ENCODE measurements at regions not wholly inside any gene's neighbourhood (a gene's known extent, or its start where the extent isn't known, plus 50 kb on each side); places are given as distances from the start of the nearest gene placed in this dataset.

- Histone ChIP-seq H3K9me3 (ENCODE audit: control insufficient read depth, insufficient read depth, low read depth, low read length) (no peaks in the 10 kb centered on the region), H3K36me3 (ENCODE audit: control insufficient read depth in 2 of 2, insufficient read depth in 1 of 2, low read length in 2 of 2) (no peaks in the 10 kb centered on the region), H3K4me3 (ENCODE audit: low read depth, low read length) (no peak overlapping the region), H3K4me1 (ENCODE audit: control insufficient read depth, insufficient read depth, low read length) (no peaks in the 10 kb centered on the region), H3K27ac (ENCODE audit: extremely low read depth, low read depth, low read length) (no peak overlapping the region)
- ChIA-PET POLR2A (no interaction called here), CTCF (interaction anchor here (0.7 to 0.8 kb wide), 2 partner anchors 21 to 414 kb away, joined by 3 to 4 read pairs; no protein-coding TSS in a partner anchor)
- TF ChIP-seq ZNF16 (tag by site-specific recombination; IDR thresholded peaks at IDR 0.05; ENCODE audit: low read depth), result no peak
- TF ChIP-seq ZNF530 (tag by site-specific recombination; IDR thresholded peaks at IDR 0.05; ENCODE audit: low read depth), result no peak
- no peak for TF ChIP-seq WT1 (tag by site-specific recombination; IDR thresholded peaks at IDR 0.05)
- TF ChIP-seq ZNF19 (tag by site-specific recombination; IDR thresholded peaks at IDR 0.05; ENCODE audit: low read depth), result no peak
- no peak for TF ChIP-seq ZNF10 (tag by site-specific recombination; IDR thresholded peaks at IDR 0.05)
- no peak for TF ChIP-seq ZNF391 (tag by site-specific recombination; IDR thresholded peaks at IDR 0.05; ENCODE audit: borderline replicate concordance, low read depth)
- no peak for TF ChIP-seq ZSCAN23 (tag by site-specific recombination; IDR thresholded peaks at IDR 0.05)
- TF ChIP-seq ZNF426 (tag by site-specific recombination; IDR thresholded peaks at IDR 0.05), result no peak
- no peak for TF ChIP-seq ZNF350 (tag by site-specific recombination; IDR thresholded peaks at IDR 0.05)
- TF ChIP-seq ZIC2 (tag by site-specific recombination; IDR thresholded peaks at IDR 0.05), result no peak
- TF ChIP-seq ZBTB8A (tag by site-specific recombination; IDR thresholded peaks at IDR 0.05), result no peak
These were observed 141.8 kb upstream of the KCNE2 start for GRCh38 chr21:34222031-34222335.

GRCh38 chr21:34223376-34223775 lies 140.4 kb upstream of the KCNE2 start:
- TF ChIP-seq PRDM10 (tag by site-specific recombination; IDR thresholded peaks at IDR 0.05) (no peak), OVOL3 (tag by site-specific recombination; IDR thresholded peaks at IDR 0.05) (no peak), ZNF354C (tag by site-specific recombination; IDR thresholded peaks at IDR 0.05; ENCODE audit: borderline replicate concordance, low read depth) (no peak), GLIS1 (tag by site-specific recombination; IDR thresholded peaks at IDR 0.05) (no peak), ZNF341 (tag by site-specific recombination; IDR thresholded peaks at IDR 0.05; ENCODE audit: low read depth) (no peak), ZNF23 (tag by site-specific recombination; IDR thresholded peaks at IDR 0.05; ENCODE audit: borderline replicate concordance) (no peak), ZNF112 (tag by site-specific recombination; IDR thresholded peaks at IDR 0.05) (no peak)
- POLR2A ChIA-PET, result no interaction called here

GRCh38 chr21:34227386-34227852 lies 136.4 kb upstream of the KCNE2 start:
- TF ChIP-seq ZNF473 (tag by site-specific recombination; IDR thresholded peaks at IDR 0.05) (no peak), ZNF274 (IDR thresholded peaks at IDR 0.05; ENCODE audit: low read length) (no peak), ZNF274 (tag by site-specific recombination; IDR thresholded peaks at IDR 0.05; ENCODE audit: borderline replicate concordance) (no peak), ZNF280D (tag by site-specific recombination; IDR thresholded peaks at IDR 0.05) (no peak)

More at GRCh38 chr21:34223376-34223775, 140.4 kb upstream of the KCNE2 start:
- no peaks in the 10 kb centered on the region for H3K36me3 ChIP-seq (ENCODE audit: control insufficient read depth in 2 of 2, insufficient read depth in 1 of 2, low read length in 2 of 2)
- no peaks in the 10 kb centered on the region for H3K4me1 ChIP-seq (ENCODE audit: control insufficient read depth, insufficient read depth, low read length)
- CTCF ChIA-PET, result interaction anchor here (0.6 to 1.1 kb wide), 2 partner anchors 21 to 71 kb away, joined by 3 to 6 read pairs; no protein-coding TSS in a partner anchor
- H3K9me3 ChIP-seq (ENCODE audit: control insufficient read depth, insufficient read depth, low read depth, low read length), result no peaks in the 10 kb centered on the region
- no peak overlapping the region for H3K4me3 ChIP-seq (ENCODE audit: low read depth, low read length)
- no peak overlapping the region for H3K27ac ChIP-seq (ENCODE audit: extremely low read depth, low read depth, low read length)

More at GRCh38 chr21:34227386-34227852, 136.4 kb upstream of the KCNE2 start:
- ChIA-PET CTCF (no interaction called here), POLR2A (no interaction called here)
- Histone ChIP-seq H3K9me3 (ENCODE audit: control insufficient read depth, insufficient read depth, low read depth, low read length) (no peaks in the 10 kb centered on the region), H3K4me1 (ENCODE audit: control insufficient read depth, insufficient read depth, low read length) (no peaks in the 10 kb centered on the region), H3K4me3 (ENCODE audit: low read depth, low read length) (no peak overlapping the region), H3K36me3 (ENCODE audit: control insufficient read depth in 2 of 2, insufficient read depth in 1 of 2, low read length in 2 of 2) (no peaks in the 10 kb centered on the region), H3K27ac (ENCODE audit: extremely low read depth, low read depth, low read length) (no peak overlapping the region)
